NB4 (cell line): ENCODE measurements at regions not wholly inside any gene's neighbourhood (a gene's known extent, or its start where the extent isn't known, plus 50 kb on each side); places are given as distances from the start of the nearest gene placed in this dataset.

Experiments used
- DNase-seq: peaks from one replicate; pipeline ENCODE4 v3.0.0; 2010; ENCODE audit warnings: low read depth
- H3K4me3 ChIP-seq: one replicate; pipeline ENCODE4 v1.5.1; 2011; ENCODE audit warnings: mild to moderate bottlenecking, low read depth, low read length, moderate library complexity
- CTCF ChIP-seq: IDR thresholded peaks from one replicate; pipeline ENCODE4 v1.5.1; 2012; ENCODE audit warnings: low read depth, low read length
- MAX ChIP-seq: IDR thresholded peaks from 2 replicates; pipeline ENCODE4 v1.6.1; 2011; ENCODE audit warnings: low read depth, low read length
- MYC ChIP-seq: IDR thresholded peaks from 2 replicates; pipeline ENCODE4 v1.6.1; 2011; ENCODE audit warnings: low read depth, low read length
- POLR2A ChIP-seq: IDR thresholded peaks from 2 replicates; pipeline ENCODE4 v1.6.1; 2011; ENCODE audit warnings: mild to moderate bottlenecking; ENCODE audit not compliant: insufficient read length; ENCODE audit errors: extremely low read depth

- TF ChIP-seq CTCF (no peak), MYC (no peak), MAX (no peak), POLR2A (no peak)
- no peak overlapping the region for H3K4me3 ChIP-seq
- DNase-seq: no peak
These were observed 173.0 kb upstream of the TSHZ2 start for GRCh38 chr20:52799130-52799529.

GRCh38 chr20:52798124-52798523, 174.0 kb upstream of the TSHZ2 start:
- no peak for DNase-seq
- TF ChIP-seq CTCF (no peak), POLR2A (no peak), MAX (no peak), MYC (no peak)

GRCh38 chr20:52794853-52795252, 177.3 kb upstream of the TSHZ2 start:
- DNase-seq: no peak
- no peak overlapping the region for H3K4me3 ChIP-seq
- TF ChIP-seq MAX (no peak), MYC (no peak), POLR2A (no peak), CTCF (no peak)

More at GRCh38 chr20:52798124-52798523, 174.0 kb upstream of the TSHZ2 start:
- H3K4me3 ChIP-seq: no peak overlapping the region

- TF ChIP-seq MYC: no peak
- no peak for TF ChIP-seq POLR2A
- no peak for TF ChIP-seq CTCF
- no peak overlapping the region for H3K4me3 ChIP-seq
- DNase-seq: no peak
These were observed 178.7 kb upstream of the TSHZ2 start for GRCh38 chr20:52793339-52793963.

- H3K4me3 ChIP-seq: no peak overlapping the region
- TF ChIP-seq POLR2A (no peak), MYC (no peak), MAX (no peak), CTCF (no peak)
- no peak for DNase-seq
These were observed 181.1 kb upstream of the TSHZ2 start for GRCh38 chr20:52791091-52791490.

GRCh38 chr20:52789716-52790115, 182.4 kb upstream of the TSHZ2 start:
- H3K4me3 ChIP-seq: no peak overlapping the region
- no peak for TF ChIP-seq POLR2A
- TF ChIP-seq MAX: no peak
- no peak for TF ChIP-seq MYC

More at GRCh38 chr20:52789716-52790115, 182.4 kb upstream of the TSHZ2 start:
- DNase-seq: no peak
